Nucleus accumbens (tissue), 56 donors: ENCODE measurements at regions not wholly inside any gene's neighbourhood (a gene's known extent, or its start where the extent isn't known, plus 50 kb on each side); places are given as distances from the start of the nearest gene placed in this dataset.
A peak's percentile ranks its signal among the peaks of the same experiment; 100 is the strongest.

Experiments used
- DNase-seq, 56 donors: peaks; one replicate each; lab custom pipeline; 2025; lab: John Stamatoyannopoulos, UW

DNA sequence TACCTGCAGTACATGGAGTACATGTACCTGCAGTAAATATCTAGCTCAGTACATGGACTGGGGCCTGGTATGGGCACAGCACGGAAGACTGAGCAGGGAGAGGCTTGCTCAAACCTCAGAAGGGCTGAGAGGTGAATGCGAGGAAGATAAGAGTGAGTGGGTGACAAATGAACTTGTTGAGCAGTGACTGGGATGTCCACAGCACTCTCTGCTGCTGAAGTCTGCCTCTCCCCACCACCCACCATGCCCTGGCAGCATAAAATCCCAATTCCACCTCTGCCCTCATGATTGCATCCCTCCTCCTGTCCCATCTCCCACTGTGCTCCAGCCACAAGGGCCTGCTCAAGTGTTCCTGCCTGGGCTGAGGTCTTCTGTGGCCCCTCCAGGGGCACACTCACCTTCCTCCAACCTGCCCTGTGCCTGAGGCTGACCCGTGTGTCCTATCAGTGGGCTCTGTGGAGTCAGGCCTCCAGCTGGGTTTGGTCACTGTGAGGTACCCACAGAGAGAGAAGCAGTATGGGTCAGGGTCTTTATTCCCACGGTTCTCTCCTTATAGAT, 114.2 kb downstream of the FOXD2 start:
- DNase-seq, result no peak

DNA sequence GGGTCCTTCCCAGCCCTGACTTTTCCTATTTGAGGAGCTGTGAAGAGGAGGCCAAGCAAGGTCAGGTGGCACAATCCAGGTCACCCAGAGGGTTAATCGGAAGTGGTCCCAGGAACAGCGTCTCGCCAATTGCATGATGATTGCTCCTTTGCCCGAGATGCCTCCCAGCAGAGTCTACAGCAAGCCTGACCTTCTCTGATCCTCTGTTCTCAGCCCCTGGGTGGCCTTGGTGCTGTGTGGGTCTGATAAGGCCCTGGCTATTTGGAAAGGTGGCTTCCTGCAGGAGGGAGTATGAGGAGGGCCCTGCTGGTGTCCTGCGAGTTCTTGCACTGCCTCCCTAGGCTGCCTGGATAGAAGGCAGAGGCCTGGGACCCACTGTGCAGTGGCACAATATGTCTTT, 116.2 kb downstream of the FOXD2 start:
- DNase-seq, result peak in 2 of 56 donors; percentile 7

DNA sequence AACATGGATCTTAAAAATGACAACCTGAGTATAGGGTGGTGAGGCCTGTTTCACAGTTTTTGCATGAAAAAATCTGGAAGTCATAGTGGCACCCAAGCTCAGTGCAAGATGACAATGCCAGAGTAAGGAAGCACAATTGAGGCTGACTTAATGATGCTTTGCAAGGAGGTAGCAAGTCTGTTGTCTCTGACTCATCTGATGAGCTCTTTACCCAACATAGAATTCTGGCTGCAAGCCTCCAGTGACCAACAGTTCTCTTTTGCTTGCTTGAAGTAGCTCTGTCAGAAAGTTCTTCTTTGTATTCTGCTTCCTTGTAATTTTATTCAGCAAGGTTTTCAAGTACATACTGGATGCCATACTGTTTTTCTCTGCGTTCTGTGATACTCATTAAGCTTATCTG, 117.1 kb downstream of the FOXD2 start:
- no peak for DNase-seq

DNA sequence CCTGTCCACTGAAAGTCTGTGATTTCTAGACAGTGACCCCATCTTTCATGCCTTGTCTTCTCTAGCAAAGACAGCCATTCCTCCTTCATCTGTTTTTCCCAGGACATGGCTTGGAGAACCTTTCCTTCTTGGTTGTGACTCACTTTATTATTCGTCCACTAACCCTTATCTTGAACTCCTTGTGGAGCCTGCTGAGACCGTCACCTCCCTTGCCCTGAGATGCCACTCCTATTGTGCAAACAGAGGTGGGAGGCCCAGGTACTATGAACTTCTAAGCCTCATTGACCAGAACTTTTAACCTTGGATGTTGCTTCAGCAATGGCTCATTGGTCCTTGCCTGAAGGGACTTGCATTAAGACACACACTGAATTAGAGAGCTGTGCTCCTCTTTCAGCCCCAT, 117.5 kb downstream of the FOXD2 start:
- no peak for DNase-seq

DNA sequence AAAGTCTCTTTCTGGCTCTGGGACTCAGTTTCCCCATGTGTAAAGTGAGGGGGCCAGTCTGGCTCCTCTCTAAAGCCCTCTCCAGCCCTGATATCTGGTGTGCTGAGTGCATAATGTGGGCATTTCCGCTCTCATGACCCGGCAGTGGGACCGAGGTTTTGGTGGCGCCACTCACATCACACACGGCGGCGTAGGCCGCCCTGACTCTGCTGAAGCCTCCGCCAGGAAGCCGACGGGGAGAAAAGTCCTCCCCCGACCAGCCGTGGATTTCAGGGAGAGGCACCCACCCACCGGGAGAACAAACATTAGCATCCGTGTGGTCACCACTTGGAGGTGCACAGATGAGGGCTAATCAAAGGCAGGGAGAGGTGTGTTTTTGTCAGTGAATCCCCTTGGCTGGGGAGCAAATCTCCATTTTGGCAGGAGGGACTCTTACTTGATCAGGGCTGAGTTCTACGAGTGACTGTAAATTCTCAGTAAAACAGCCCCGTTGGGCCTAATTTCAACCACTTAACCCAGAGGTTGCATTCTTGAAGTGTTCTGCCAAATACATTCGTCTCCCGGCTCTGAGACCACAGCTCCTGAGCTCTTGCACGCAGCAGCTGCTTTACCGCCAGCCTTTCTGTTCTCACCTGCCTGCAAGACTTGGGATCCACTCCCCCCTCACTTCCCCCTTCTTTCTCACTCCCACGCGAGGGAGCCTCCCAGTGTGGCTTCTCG, 118.2 kb downstream of the FOXD2 start:
- no peak for DNase-seq

DNA sequence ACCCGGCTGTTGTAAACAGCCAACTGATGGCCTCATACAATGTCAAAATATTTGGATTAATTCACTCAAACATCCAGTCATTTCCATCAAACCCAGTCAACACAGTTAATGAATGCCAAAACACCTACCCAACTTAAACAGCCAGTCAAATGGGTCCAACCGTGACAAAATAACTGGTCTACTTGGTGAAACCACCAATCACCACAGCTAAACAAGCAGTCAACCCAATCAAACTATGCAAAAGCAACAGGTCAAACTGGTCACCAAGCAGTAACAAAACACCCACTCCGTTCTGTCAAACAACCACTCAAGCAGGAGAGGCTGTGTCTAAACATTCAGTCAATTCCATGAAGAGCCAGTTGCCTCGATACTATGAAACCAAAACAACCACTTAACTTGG, 119.2 kb downstream of the FOXD2 start:
- no peak for DNase-seq

DNA sequence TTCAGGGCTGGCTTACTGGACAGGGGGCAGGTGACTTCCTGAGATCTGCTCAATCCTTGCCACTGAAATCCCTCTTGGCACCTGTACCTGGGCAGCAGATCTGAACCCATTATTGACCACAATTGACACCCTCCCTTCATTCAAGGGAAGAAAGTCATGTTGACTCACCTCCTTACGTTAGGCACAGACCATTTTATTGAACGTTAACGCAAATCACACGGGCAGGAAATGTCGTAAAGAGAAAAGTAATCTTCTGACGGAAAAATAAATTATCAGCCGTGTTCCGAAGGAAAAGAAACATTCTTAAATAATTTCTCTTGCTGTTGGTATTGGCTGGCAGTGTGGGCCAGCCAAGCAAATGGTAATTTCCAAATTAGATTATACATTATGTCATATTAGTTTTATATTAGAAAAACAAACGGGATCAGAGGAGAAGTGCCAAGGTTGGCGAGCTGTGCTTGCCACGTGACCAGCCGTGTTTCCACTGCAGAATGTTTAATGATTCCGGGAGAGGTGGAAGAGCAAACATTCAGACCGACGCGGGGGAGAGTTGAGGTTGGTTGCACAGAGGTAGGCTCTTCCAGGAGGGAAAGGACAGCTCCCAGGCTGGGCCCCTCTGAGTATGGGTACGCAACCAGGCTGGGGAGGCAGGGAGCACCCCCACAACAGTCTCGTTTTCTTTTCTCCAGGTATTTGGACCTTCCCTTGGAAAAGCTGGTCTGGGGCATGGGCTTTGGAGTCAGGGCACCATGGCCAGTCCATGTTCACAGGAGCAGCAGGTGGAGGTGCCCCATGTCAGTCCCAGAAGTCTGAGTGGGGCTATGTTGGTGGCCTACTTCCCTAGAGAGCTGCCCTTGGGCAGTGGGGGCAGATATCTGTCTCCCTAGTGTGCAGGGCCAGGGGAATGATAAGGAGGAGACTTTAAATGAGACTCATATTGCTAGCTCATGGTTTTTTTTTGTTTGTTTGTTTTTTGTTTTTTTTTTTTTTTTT, 121.1 kb downstream of the FOXD2 start:
- no peak for DNase-seq

DNA sequence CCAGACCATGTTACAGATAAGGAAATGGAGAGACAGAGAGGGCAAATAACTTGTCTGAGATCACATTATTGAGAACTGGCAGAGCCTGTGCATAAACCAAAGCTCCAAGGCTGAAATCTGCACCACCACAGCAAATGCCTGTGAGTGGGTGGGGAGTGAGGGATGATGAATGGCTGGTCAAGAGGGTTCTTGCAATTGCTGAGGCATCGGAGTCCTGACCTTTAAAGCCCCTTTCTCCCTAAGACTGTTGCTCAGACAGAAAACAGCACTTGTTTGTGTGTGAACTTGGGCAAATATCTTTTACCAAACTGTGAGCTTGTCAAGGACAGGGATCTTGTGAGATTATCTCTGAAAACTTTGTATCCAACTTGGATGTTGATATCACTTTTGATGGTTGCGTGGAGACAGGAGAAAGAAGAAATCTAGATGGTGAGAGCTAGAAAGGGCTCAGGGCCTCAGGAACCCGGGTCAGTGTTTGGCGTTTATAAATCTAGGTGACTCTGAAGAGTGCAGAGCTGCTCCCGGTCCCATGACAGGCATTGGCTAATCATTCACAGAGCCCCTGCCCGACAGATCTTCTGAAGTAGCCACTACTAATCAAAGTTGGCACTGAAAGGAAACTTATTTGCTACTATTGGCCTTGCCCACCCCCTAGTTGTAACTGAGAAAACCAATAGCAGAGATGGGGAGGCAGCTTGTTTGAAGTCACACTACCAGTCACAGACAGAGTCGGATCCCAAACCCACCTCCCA, 122.3 kb downstream of the FOXD2 start:
- no peak for DNase-seq

DNA sequence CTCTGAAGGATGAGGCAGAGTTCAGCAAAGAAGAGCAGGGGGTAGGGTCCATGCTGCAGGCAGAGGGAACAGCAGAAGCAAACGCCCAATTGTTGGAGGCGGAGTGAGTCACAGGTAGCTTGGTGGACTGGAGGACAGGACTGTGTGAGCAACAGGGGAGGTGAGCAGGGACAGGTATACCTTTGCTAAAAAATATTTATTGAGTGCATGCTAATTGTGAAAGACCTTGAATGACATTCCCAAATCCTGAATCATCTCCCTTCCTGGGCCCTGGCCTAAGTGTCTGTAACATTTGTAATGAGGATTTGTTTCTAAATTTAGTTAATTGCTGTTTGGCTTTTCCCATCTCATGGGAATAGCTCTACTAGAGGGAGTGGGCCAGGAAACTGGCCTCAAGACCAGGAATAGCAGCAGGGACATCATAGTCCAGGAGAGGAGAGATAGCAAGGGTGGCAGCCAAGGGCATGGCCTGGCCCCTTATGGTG, 123.7 kb downstream of the FOXD2 start:
- no peak for DNase-seq

DNA sequence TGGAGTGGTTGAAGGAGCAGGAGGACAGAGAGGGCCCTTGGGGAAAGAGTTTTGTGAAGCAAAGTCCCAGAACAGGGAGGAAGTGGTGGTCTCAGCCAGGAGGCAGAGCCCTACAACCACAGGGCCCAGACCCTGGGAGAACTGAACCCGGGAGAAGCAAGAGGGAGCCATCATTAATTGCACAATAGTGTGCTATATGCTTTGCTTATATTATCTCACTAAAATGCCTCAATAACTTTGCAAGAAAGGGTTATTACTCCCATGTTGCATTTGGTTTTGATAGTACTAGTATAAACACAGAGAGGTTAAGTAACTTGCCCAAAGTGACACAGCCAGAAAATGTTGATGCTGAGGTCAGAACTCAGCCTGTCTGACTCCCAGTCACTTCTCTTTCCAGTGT, 124.3 kb downstream of the FOXD2 start:
- no peak for DNase-seq

DNA sequence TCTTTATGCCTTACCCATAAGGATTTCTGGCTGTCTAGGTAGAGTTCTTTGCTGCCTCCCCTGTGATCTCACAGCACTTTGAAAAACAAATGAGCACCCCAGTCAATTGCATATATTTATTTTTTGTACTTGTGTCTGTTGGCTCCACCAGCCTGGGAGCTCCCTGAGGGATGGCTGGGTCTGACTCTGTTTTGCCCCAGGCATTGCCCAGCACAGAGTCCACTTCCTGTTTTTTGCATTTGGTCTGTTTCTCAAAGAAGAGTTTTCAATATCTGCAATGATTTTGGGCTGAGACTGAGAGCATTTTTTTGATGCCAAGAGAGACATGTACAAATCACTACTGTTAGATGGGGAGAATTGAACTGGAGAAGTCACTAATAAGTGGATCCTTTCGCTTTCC, 125.0 kb downstream of the FOXD2 start:
- no peak for DNase-seq

DNA sequence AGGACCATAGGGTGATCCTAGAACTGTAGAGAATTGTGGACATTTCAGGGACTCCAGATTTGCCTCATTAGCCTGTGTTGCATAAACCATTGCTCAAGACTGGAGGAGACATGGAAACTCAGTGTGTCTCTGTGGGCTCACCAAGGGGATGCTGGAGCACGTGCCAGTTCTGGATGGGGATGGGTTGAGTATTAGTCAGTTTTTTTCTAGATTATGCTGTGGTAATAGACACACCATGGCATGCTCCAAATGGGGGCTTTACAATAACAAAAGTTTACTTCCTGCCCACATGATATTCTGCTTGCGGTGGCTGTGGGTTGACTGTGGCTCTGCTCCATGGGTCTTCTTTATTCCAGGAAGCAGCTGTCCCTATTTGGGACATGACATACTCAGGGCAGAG, 125.4 kb downstream of the FOXD2 start:
- DNase-seq, result no peak

DNA sequence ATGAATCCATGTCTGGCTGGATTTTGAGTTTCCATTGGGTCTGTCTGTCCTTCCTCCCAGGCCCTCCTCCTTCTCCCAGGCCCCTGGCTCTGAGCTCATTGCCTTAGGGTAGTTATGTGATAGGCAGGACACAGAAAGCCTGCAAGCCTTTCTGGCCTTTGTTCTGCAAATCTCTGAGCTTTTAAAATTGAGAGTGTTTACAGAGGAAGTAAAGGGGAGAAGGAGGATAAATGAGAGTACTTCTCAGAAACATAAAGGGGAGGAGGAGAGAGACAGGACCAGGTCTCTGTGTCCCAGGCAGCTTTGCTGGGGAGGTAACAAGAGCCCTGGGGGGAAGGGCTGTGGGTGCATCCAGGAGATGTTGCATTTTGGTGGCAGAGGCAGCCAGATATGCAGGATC, 126.7 kb downstream of the FOXD2 start:
- DNase-seq, result no peak

DNA sequence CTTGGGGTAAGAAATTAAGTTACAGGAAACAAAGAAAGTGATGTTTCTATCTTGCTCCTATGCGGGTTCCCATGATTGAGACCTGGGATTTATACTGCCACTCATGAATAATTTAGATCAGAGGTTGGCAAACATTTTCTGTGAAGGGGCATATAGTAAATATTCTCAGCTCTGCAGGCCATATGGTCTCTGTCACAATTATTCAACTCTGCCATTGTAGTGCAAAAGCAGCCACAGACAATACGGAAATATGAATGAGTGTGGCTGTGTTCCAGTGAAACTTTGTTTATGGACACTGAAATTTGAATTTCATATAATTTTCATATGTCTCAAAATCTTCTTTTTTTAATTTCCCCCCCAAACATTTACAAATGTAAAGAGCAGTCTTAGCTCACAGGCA, 127.2 kb downstream of the FOXD2 start:
- DNase-seq, result no peak

DNA sequence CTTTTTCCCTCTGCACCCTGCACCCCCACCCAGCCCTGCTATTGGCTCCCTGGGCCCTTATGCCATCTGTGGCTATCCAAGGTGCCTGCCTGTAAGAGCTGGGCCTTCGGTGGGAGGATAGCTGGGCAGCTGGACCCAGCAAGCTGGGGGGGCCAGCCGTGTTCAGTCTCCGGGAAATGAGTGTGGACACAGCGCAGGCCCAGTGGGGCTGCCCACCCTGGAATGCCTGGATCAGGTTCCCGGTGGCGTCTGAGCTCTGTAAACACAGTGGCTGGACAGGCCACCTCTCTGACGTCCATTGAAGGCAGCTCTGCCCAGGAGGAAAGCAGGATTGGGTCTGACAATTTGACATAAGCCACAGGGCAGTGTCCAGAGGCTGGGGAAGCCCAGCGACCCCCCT, 127.8 kb downstream of the FOXD2 start:
- DNase-seq, result no peak

DNA sequence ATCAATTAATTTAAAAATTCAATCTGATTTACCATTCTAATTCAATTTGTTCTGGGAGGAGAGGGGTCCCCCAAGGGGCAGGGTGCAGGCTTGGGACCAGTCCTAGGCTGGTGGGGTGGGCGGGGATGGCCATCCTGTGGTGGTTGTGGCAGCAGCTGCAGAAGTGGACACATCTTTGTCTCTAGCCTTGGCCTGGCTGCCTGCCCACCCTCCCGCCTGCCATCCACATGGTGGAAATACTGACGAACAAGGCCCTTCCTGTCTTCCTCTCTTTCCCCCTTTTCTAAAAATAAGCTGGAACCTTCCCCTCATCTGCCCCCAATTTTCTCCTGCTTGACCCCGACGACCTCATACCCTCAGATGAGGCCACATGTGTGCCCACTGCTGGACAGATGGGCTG, 130.9 kb downstream of the FOXD2 start:
- peak in 43 of 56 donors; percentile 5 to 79 (median 40) for DNase-seq

DNA sequence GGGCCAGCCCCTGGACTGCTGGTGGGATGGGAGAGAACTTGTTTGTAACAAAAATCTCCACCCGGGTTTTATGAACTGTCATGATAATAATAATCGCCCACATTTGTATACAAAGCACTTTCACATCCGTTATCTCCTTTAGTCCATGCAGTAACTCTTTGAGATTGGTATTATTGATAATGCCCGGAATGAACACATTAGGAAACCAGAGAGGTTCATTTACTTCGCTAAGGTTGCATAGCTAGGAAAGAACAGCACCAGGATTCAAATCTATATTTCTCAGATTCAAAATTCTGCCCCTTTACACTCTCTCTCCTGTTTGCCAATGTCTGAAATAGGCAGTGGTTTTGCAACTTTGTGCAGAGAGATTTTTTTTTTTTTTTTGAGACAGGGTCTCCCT, 131.4 kb downstream of the FOXD2 start:
- DNase-seq, result no peak

DNA sequence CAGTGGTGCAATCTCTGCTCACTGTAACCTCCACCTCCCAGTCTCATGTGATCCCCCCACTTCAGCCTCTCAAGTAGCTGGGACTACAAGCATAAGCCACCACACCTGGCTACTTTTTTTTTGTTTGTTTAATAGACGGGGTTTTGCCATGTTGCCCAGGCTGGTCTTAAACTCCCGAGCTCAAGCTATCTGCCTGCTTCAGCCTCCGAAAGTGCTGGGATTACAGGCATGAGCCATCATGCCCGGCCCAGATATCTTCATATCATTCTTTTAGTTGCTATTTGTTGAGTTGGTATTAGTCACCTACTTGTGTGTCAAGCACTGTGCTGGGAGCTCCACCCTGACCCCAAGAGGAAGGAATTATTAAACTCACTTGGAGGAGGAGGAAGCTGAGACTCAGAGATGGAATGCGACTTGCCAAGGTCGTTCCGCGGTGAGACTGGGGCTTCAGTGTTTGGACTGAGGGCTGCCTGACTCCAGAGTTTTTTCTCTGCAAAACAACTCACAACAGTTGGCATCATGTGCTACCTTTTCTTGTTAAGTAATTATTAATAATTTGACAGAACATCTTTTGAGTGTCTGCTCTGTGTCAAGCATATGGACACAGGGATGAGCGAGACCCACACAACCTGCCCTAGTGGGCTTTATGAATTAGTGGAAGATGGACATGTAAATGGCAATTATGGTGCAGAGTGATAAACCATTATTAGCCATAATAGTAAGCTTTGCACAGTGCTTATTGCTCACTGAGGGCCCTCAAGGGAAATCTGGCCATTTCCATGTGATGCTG, 132.0 kb downstream of the FOXD2 start:
- DNase-seq, result peak in 2 of 56 donors; percentile 3 to 11

DNA sequence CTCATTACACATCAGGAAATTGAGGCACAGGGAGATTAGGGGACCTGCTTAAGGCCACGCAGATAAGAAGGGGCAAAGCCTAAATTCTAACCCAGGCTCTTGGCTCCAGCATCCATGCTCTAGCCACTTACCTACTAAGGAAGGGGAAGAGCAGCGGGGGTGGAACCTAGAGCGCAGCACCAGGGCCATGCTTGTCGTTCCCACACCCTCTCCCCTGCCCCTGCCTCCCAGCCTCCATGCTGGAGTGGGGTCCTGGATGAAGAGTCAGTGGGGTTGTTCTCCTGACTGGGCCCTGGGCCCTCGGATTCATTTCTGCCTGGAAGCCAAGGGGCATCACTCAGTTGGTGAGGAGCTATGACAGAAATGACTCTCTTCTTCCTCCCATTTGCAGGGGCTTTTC, 133.3 kb downstream of the FOXD2 start:
- DNase-seq, result no peak

DNA sequence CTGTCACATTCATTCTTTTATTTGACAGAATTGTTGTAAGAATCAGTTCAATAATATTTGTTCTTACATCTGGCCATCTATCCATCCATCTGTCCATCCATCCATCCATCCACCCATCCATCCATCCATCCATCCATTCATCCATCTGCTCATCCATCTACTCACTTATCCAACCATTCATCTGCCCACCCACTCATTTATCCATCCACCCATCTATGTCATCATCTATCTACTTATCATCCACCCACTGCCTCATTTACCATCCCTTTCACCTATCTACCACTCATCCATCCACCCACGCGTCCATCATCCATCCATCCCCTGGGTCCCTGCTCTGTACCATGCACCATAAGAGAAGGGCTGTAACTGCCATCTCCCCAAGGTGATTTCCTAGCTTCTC, 134.1 kb downstream of the FOXD2 start:
- no peak for DNase-seq
